Activated effector memory CD4-positive, alpha-beta T cell treated with Interleukin-2 at 50 U/mL for 16 hours (primary cell): ENCODE measurements at regions not wholly inside any gene's neighbourhood (a gene's known extent, or its start where the extent isn't known, plus 50 kb on each side); places are given as distances from the start of the nearest gene placed in this dataset.

Experiments
- DNase-seq: peaks from one replicate; pipeline ENCODE4 v3.0.0-alpha.2; 2020

GRCh38 chr16:16798504-16798903 lies 419.6 kb downstream of the NPIPA7 start:
- DNase-seq = no peak

- no peak for DNase-seq
Measured at GRCh38 chr16:16805809-16806208, 426.9 kb downstream of the NPIPA7 start.

- no peak for DNase-seq
Measured at GRCh38 chr16:16815641-16816040, 436.7 kb downstream of the NPIPA7 start.

- DNase-seq = no peak
Measured at GRCh38 chr16:16817196-16817595, 438.3 kb downstream of the NPIPA7 start.

- no peak for DNase-seq
Measured at GRCh38 chr16:16821261-16821660, 442.3 kb downstream of the NPIPA7 start.

GRCh38 chr16:16828913-16829398 lies 450.0 kb downstream of the NPIPA7 start:
- no peak for DNase-seq

- no peak for DNase-seq
Measured at GRCh38 chr16:16830401-16830800, 451.5 kb downstream of the NPIPA7 start.

GRCh38 chr16:16830973-16831372 lies 452.0 kb downstream of the NPIPA7 start:
- DNase-seq = no peak

- no peak for DNase-seq
Measured at GRCh38 chr16:16833165-16833564, 454.2 kb downstream of the NPIPA7 start.

GRCh38 chr16:16850274-16850673 lies 471.3 kb downstream of the NPIPA7 start:
- no peak for DNase-seq

- DNase-seq = no peak
Measured at GRCh38 chr16:16857012-16857411, 478.1 kb downstream of the NPIPA7 start.

GRCh38 chr16:16857603-16858283 lies 478.8 kb downstream of the NPIPA7 start:
- DNase-seq = no peak

- peak; percentile 19 for DNase-seq
Measured at GRCh38 chr16:16861546-16861945, 482.6 kb downstream of the NPIPA7 start.

GRCh38 chr16:16863672-16864071 lies 484.7 kb downstream of the NPIPA7 start:
- DNase-seq = no peak

GRCh38 chr16:16864536-16864935 lies 485.6 kb downstream of the NPIPA7 start:
- DNase-seq = no peak

- no peak for DNase-seq
Measured at GRCh38 chr16:16865374-16865773, 486.4 kb downstream of the NPIPA7 start.

GRCh38 chr16:16867973-16868372 lies 489.0 kb downstream of the NPIPA7 start:
- DNase-seq = no peak

GRCh38 chr16:16868727-16869126 lies 489.8 kb downstream of the NPIPA7 start:
- DNase-seq = no peak

- no peak for DNase-seq
Measured at GRCh38 chr16:16869746-16870145, 490.8 kb downstream of the NPIPA7 start.

GRCh38 chr16:16871196-16871595 lies 492.3 kb downstream of the NPIPA7 start:
- no peak for DNase-seq

- no peak for DNase-seq
Measured at GRCh38 chr16:16877061-16877460, 498.1 kb downstream of the NPIPA7 start.

- DNase-seq = no peak
Measured at GRCh38 chr16:16879567-16880251, 500.8 kb downstream of the NPIPA7 start.

GRCh38 chr16:16881814-16882213 lies 502.9 kb downstream of the NPIPA7 start:
- no peak for DNase-seq

GRCh38 chr16:16882766-16883165 lies 503.8 kb downstream of the NPIPA7 start:
- no peak for DNase-seq

GRCh38 chr16:16884451-16884850 lies 505.5 kb downstream of the NPIPA7 start:
- no peak for DNase-seq
